Uterus (tissue), 3 donors: ENCODE measurements at regions not wholly inside any gene's neighbourhood (a gene's known extent, or its start where the extent isn't known, plus 50 kb on each side); places are given as distances from the start of the nearest gene placed in this dataset.

ENCODE experiments used
- DNase-seq, 2 donors: peaks; one replicate each; pipeline ENCODE4 v3.0.0-alpha.2; 2019 to 2020
- H3K27ac ChIP-seq, 2 donors: fragments of 200-600 bp; sonication (generic); 1 replicate in 1 of 2; 2 replicates in 1 of 2; pipeline ENCODE4 v1.5.1; 2016 to 2018
- H3K27me3 ChIP-seq, 2 donors: fragments of 200-600 bp; sonication (generic); one replicate each; pipeline ENCODE4 v1.5.1; 2018 to 2019; ENCODE audit warnings: control low read depth in 1 of 2
- H3K36me3 ChIP-seq, 2 donors: fragments of 200-600 bp; sonication (generic); one replicate each; pipeline ENCODE4 v1.5.1; 2019; ENCODE audit warnings: control low read depth in 1 of 2
- H3K4me1 ChIP-seq, 2 donors: fragments of 200-600 bp; sonication (generic); one replicate each; pipeline ENCODE4 v1.5.1; 2018 to 2019; ENCODE audit warnings: control low read depth in 1 of 2
- H3K4me3 ChIP-seq, 2 donors: fragments of 200-600 bp; sonication (generic); 1 replicate in 1 of 2; 2 replicates in 1 of 2; pipeline ENCODE4 v1.5.1; 2018 to 2019; ENCODE audit warnings: mild to moderate bottlenecking in 1 of 2
- H3K9me3 ChIP-seq, 2 donors: fragments of 200-600 bp; sonication (generic); one replicate each; pipeline ENCODE4 v1.5.1; 2019; ENCODE audit warnings: control low read depth in 1 of 2
- POLR2A ChIP-seq, 2 donors: fragments of 450-650 bp; IDR thresholded peaks; one replicate each; pipeline ENCODE4 v1.6.1; 2016; ENCODE audit warnings: antibody characterized with exemption in 2 of 2, mild to moderate bottlenecking in 1 of 2, moderate library complexity in 1 of 2
- intact Hi-C: fragments of 100-400 bp; cut with DNase I; formaldehyde crosslinking; loops from one replicate; pipeline ENCODE4 v1.15.1; 2023; ENCODE audit warnings: low total_unique reads
- TF ChIP-seq, protein P1 (sequence below), 4 experiments: fragments of 200-600 bp in 2 of 4; fragments of 450-650 bp in 2 of 4; sonication (generic) in 2 of 4; IDR thresholded peaks; one replicate each; pipeline ENCODE4 v1.5.1; 2016 to 2019; ENCODE audit warnings: antibody characterized with exemption in 4 of 4, mild to moderate bottlenecking in 2 of 4, moderate library complexity in 1 of 4
- donor health status: DM: yes; HTN: yes; CAD: no.

DNA sequence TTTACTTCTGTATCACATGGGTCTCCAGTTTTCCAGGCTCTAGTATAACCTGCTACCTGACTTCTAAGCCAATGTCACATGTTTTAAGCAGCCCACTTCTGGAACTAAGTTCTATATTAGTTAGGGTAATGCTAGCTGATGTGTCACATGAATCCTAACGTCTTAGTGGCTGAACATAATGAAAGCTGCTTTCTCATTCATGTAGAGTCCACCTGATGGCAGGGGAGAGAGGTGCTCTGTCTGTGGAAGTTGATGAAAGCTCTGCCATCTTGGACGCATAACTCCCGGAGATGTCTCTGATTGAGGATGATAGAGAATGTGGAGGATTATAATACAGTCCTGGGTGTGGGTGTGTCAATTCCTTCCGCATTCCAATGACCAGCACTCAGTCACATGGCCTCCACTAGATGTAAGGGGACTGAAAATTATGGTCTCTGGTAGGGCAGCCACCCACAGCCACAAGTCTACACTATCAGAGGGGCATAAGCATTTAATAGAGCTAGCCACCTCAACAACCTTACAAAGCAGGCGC is 234.4 kb upstream of the CRY1 start:
- no peaks in the 10 kb centered on the region for H3K36me3 ChIP-seq
- H3K27ac ChIP-seq, result no peak overlapping the region
- TF ChIP-seq, protein P1, sequence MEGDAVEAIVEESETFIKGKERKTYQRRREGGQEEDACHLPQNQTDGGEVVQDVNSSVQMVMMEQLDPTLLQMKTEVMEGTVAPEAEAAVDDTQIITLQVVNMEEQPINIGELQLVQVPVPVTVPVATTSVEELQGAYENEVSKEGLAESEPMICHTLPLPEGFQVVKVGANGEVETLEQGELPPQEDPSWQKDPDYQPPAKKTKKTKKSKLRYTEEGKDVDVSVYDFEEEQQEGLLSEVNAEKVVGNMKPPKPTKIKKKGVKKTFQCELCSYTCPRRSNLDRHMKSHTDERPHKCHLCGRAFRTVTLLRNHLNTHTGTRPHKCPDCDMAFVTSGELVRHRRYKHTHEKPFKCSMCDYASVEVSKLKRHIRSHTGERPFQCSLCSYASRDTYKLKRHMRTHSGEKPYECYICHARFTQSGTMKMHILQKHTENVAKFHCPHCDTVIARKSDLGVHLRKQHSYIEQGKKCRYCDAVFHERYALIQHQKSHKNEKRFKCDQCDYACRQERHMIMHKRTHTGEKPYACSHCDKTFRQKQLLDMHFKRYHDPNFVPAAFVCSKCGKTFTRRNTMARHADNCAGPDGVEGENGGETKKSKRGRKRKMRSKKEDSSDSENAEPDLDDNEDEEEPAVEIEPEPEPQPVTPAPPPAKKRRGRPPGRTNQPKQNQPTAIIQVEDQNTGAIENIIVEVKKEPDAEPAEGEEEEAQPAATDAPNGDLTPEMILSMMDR (IDR thresholded peaks at IDR 0.05), result no peak
- no peak for TF ChIP-seq POLR2A (IDR thresholded peaks at IDR 0.05)
- no peaks in the 10 kb centered on the region for H3K4me1 ChIP-seq
- no peaks in the 10 kb centered on the region for H3K27me3 ChIP-seq
- DNase-seq, result no peak
- no peaks in the 10 kb centered on the region for H3K9me3 ChIP-seq
- no peak overlapping the region for H3K4me3 ChIP-seq
- intact Hi-C loops, result no loop called here

DNA sequence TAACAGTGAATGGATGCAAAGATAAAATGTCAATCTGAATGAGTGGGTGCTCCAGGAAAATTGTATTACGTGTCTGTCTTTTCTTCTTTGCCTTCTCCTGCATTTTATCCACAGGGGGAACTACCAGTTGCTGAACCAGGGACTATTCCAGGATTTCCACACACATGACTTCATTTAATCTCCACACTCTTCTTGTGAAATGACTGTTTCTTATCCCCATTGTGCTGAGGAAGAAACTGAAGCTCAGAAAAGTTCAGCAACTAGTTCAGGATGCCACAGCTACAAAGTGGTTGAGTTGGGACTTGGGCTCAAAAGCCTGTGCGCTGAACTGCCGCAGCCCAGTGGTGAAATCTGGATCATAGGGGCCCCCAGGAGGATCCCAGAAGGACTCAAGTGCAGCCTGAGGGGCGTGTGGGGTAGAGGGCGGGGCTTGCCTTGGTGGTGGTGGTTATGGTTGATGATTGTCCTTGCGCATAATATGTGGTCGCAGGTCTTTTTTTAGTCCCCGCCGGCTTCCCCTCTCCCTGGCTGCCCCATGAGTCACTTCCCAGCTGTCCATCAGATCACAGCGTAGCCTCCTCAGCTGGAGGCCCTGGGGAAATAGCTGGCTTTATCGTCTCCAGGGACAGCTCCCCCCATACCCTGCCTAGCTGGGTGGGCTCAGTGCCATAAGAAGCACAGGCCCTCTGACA is 235.2 kb upstream of the CRY1 start:
- Histone ChIP-seq H3K4me1 (no peaks in the 10 kb centered on the region), H3K27me3 (no peaks in the 10 kb centered on the region), H3K36me3 (no peaks in the 10 kb centered on the region), H3K9me3 (no peaks in the 10 kb centered on the region), H3K4me3 (no peak overlapping the region), H3K27ac (no peak overlapping the region)
- TF ChIP-seq, protein P1 (IDR thresholded peaks at IDR 0.05), result no peak
- TF ChIP-seq POLR2A (IDR thresholded peaks at IDR 0.05), result no peak
- intact Hi-C loops, result no loop called here
- DNase-seq, result no peak

DNA sequence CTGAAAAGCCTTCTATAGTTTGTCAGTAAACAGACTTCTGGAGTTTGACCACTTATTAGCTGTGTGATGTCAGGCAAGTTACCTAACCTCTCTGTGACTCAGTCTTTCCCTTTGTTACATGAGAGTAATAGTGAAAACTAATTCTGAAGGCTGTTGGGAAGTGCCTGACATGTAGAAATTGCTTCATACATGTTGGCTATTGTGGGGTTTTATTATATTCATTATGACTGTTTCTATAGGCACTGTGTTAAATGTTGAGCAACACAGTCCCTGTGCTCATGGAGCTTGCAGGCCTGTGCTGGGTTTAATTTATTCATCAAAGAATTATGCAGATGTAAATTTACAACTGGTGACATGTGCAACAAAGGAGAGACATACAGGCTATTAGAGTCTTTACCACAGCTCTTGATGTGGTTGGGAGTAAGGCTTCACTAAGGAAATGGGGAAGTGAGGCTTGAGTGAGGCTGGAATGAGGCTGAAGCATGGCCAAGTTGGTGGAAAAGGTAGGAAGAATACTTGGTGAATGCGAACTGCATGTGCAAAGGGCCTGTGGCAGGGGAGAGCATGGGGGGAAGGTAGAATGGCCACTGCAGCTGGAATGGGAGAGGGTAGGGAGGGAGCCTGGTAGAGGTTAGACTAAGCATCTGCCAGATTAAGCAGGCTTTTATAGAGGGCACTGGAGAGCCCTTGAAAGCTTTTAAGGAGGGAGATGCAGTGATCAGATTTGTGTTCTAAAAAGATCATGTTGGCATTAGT is 236.4 kb upstream of the CRY1 start:
- intact Hi-C loops, result no loop called here

DNA sequence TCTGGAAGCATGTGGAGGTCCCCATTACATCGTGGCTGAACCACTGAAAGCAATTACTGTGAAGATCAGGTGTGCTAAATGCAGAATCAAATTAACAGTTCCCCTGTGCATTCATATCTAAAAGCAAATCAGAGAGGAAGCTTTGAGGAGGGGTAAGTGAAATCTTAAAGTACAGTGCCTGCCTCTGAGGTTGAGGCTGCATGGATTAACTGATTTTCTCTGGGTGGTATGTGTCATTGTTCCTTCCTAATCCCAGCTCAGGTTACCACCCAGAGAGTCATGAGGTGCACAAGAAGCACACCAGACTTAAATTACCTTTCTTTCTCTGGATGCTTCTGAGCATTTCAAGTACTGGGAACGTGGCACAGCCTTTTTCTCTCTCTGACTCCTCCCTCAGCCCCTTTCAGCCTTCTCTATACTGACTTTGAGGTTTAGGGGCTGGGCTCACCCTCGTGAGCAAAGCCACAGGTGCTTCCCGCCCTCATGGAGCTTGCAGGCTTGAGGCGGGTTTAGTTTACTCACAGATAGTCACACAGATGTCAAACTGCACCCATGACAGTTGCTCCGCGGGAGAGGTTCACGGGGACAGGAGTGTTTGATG is 237.6 kb upstream of the CRY1 start:
- H3K9me3 ChIP-seq, result no peaks in the 10 kb centered on the region
- H3K4me1 ChIP-seq, result no peaks in the 10 kb centered on the region
- TF ChIP-seq, protein P1 (IDR thresholded peaks at IDR 0.05), result no peak
- no peak for TF ChIP-seq POLR2A (IDR thresholded peaks at IDR 0.05)
- H3K27ac ChIP-seq, result no peak overlapping the region
- H3K27me3 ChIP-seq, result no peaks in the 10 kb centered on the region
- DNase-seq, result no peak
- intact Hi-C loops, result no loop called here
- no peaks in the 10 kb centered on the region for H3K36me3 ChIP-seq
- H3K4me3 ChIP-seq, result no peak overlapping the region

More for the DNA sequence above, 236.4 kb upstream of the CRY1 start:
- DNase-seq, result no peak
- no peaks in the 10 kb centered on the region for H3K27me3 ChIP-seq
- H3K4me3 ChIP-seq, result no peak overlapping the region
- TF ChIP-seq, protein P1 (IDR thresholded peaks at IDR 0.05), result no peak
- no peak for TF ChIP-seq POLR2A (IDR thresholded peaks at IDR 0.05)
- H3K36me3 ChIP-seq, result no peaks in the 10 kb centered on the region
- H3K9me3 ChIP-seq, result no peaks in the 10 kb centered on the region
- no peaks in the 10 kb centered on the region for H3K4me1 ChIP-seq
- no peak overlapping the region for H3K27ac ChIP-seq

DNA sequence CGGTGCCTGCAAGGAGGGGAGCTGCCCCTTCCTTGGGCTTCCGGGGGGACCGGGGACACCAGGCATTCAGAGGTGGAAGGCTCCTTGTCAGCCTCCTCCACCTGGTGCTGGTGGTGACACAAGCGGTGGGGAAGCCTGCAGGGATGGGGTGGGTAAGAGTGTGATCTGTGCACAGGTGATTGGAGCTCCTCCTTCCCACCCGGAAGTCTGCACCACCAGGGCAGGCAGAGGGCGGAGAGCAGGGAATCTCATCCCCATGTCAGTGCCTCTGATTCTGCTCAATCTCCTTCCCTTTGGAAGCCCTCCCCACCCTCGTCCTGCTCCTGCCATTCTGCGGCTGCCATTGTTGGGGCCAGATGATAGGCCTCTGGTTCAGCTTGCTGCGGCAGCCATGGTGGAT is 238.1 kb upstream of the CRY1 start:
- intact Hi-C loops, result no loop called here
- Histone ChIP-seq H3K9me3 (no peaks in the 10 kb centered on the region), H3K36me3 (no peaks in the 10 kb centered on the region), H3K4me3 (no peak overlapping the region), H3K27me3 (no peaks in the 10 kb centered on the region), H3K4me1 (no peaks in the 10 kb centered on the region), H3K27ac (no peak overlapping the region)
- TF ChIP-seq POLR2A (IDR thresholded peaks at IDR 0.05), result no peak
- TF ChIP-seq, protein P1 (IDR thresholded peaks at IDR 0.05), result no peak
- no peak for DNase-seq
